ENCODE measurements at regions not wholly inside any gene's neighbourhood (a gene's known extent, or its start where the extent isn't known, plus 50 kb on each side); places are given as distances from the start of the nearest gene placed in this dataset.

GRCh38 chr20:39785252-39785917 lies 823.2 kb downstream of the DHX35 start (continued):
- no peak for TF ChIP-seq CHD7 (IDR thresholded peaks at IDR 0.05; ENCODE audit: insufficient replicate concordance, low read length)
- TF ChIP-seq FOSL1 (IDR thresholded peaks at IDR 0.05; ENCODE audit: insufficient read depth, low read depth, low read length): no peak
- TF ChIP-seq E2F6 (IDR thresholded peaks at IDR 0.05): no peak
- no peak for TF ChIP-seq RNF2 (IDR thresholded peaks at IDR 0.05; ENCODE audit: borderline replicate concordance, low read depth, low read length, missing control alignments, poor library complexity, severe bottlenecking)
- TF ChIP-seq RAD21 (IDR thresholded peaks at IDR 0.05 in 1 of 2, conservative IDR thresholded peaks at IDR 0.05 in 1 of 2; ENCODE audit: low read depth in 2 of 2, low read length in 2 of 2): no peak
- TF ChIP-seq ATF3 (IDR thresholded peaks at IDR 0.05; ENCODE audit: insufficient read depth, low read depth, low read length): no peak
- no peak for TF ChIP-seq HDAC6 (IDR thresholded peaks at IDR 0.05; ENCODE audit: low read depth, low read length)
- TF ChIP-seq TBP (IDR thresholded peaks at IDR 0.05; ENCODE audit: low read depth, low read length): no peak
- TF ChIP-seq CHD2 (IDR thresholded peaks at IDR 0.05; ENCODE audit: low read length): no peak
